Naive thymus-derived CD8-positive, alpha-beta T cell (primary cell): ENCODE measurements at regions not wholly inside any gene's neighbourhood (a gene's known extent, or its start where the extent isn't known, plus 50 kb on each side); places are given as distances from the start of the nearest gene placed in this dataset.

Experiments used
- ATAC-seq, 2 donors: fragments of 150-1000 bp; cut with Tn5 transposase in 1 of 2; sonication (Bioruptor Pico), chemical (Tn5 transposase) in 1 of 2; 1 replicate in 1 of 2; 2 replicates in 1 of 2; pipeline ENCODE4 v1.10.0; 2021; ENCODE audit warnings: mild to moderate bottlenecking in 2 of 2, moderate library complexity in 2 of 2
- POLR2A ChIA-PET: fragments of 350-600 bp; sonication (Branson Sonifier 250); formaldehyde crosslinking; loops from one replicate; lab custom pipeline; 2021; ENCODE audit warnings: antibody characterized with exemption; lab: Charles Lee
- DNase-seq, 10 donors: peaks; one replicate each; pipeline versions ENCODE4 v3.0.0 to v3.0.0-alpha.2; 2020 to 2022
- H3K27ac Mint-ChIP-seq, 10 donors: one replicate each; pipeline ENCODE4 v1.8.0; 2020 to 2022; ENCODE audit warnings: mild to moderate bottlenecking in 10 of 10, mixed read lengths in 10 of 10, moderate library complexity in 4 of 10, inconsistent platforms in 1 of 10
- H3K27me3 Mint-ChIP-seq, 5 donors: one replicate each; pipeline ENCODE4 v1.8.0; 2021 to 2022; ENCODE audit warnings: mixed read lengths in 5 of 5
- H3K36me3 Mint-ChIP-seq, 3 donors: one replicate each; pipeline ENCODE4 v1.8.0; 2020 to 2022; ENCODE audit warnings: mixed read lengths in 3 of 3, mild to moderate bottlenecking in 2 of 3, inconsistent platforms in 1 of 3
- H3K4me1 Mint-ChIP-seq, 4 donors: one replicate each; pipeline ENCODE4 v1.8.0; 2021 to 2022; ENCODE audit warnings: mixed read lengths in 4 of 4
- H3K4me3 Mint-ChIP-seq, 10 donors: one replicate each; pipeline ENCODE4 v1.8.0; 2020 to 2022; ENCODE audit warnings: mild to moderate bottlenecking in 10 of 10, mixed read lengths in 10 of 10, moderate library complexity in 6 of 10, inconsistent platforms in 1 of 10
- H3K9me3 Mint-ChIP-seq, 9 donors: one replicate each; pipeline ENCODE4 v1.8.0; 2020 to 2022; ENCODE audit warnings: mixed read lengths in 9 of 9, mild to moderate bottlenecking in 3 of 9, inconsistent platforms in 1 of 9, moderate library complexity in 1 of 9

- no peak for ATAC-seq
- Mint-ChIP-seq H3K36me3 (peaks cover 0 to 4% (median 0%) of the 10 kb centered on the region in 3 donors), H3K27ac (no peak overlapping the region), H3K4me1 (peaks cover 4 to 11% (median 9%) of the 10 kb centered on the region in 4 donors), H3K27me3 (no peaks in the 10 kb centered on the region), H3K4me3 (no peak overlapping the region), H3K9me3 (peaks cover 0 to 2% (median 0%) of the 10 kb centered on the region in 9 donors)
- DNase-seq, result no peak
- POLR2A ChIA-PET, result no interaction called here
Measured at GRCh38 chrX:39247536-39247935, 446.3 kb downstream of the MID1IP1 start.

GRCh38 chrX:39248330-39248729 lies 447.1 kb downstream of the MID1IP1 start:
- DNase-seq (no peak), ATAC-seq (no peak)
- no peak overlapping the region for H3K27ac Mint-ChIP-seq
- POLR2A ChIA-PET, result no interaction called here
- H3K9me3 Mint-ChIP-seq, result peaks cover 0 to 2% (median 0%) of the 10 kb centered on the region in 9 donors
- no peaks in the 10 kb centered on the region for H3K27me3 Mint-ChIP-seq
- peaks cover 0 to 4% (median 0%) of the 10 kb centered on the region in 3 donors for H3K36me3 Mint-ChIP-seq
- peaks cover 6 to 18% (median 13%) of the 10 kb centered on the region in 4 donors for H3K4me1 Mint-ChIP-seq
- H3K4me3 Mint-ChIP-seq, result no peak overlapping the region

- Mint-ChIP-seq H3K4me1 (peaks cover 6 to 20% (median 13%) of the 10 kb centered on the region in 4 donors), H3K4me3 (no peak overlapping the region)
Measured at GRCh38 chrX:39249999-39250398, 448.7 kb downstream of the MID1IP1 start.

GRCh38 chrX:39251995-39252394 lies 450.7 kb downstream of the MID1IP1 start:
- peaks cover 0 to 4% (median 0%) of the 10 kb centered on the region in 3 donors for H3K36me3 Mint-ChIP-seq
- no peak for ATAC-seq
- H3K4me1 Mint-ChIP-seq, result peaks cover 6 to 20% (median 13%) of the 10 kb centered on the region in 4 donors
- POLR2A ChIA-PET, result no interaction called here
- no peak for DNase-seq
- H3K27me3 Mint-ChIP-seq, result no peaks in the 10 kb centered on the region
- peaks cover 0 to 11% (median 0%) of the 10 kb centered on the region in 9 donors for H3K9me3 Mint-ChIP-seq
- peak overlapping the region in 3 of 10 donors; percentile 21 to 61 (median 53) for H3K27ac Mint-ChIP-seq
- H3K4me3 Mint-ChIP-seq, result peak overlapping the region in 5 of 10 donors; percentile 2 to 39 (median 34)

More at GRCh38 chrX:39249999-39250398, 448.7 kb downstream of the MID1IP1 start:
- no peaks in the 10 kb centered on the region for H3K27me3 Mint-ChIP-seq
- peaks cover 0 to 6% (median 0%) of the 10 kb centered on the region in 9 donors for H3K9me3 Mint-ChIP-seq
- no peak for ATAC-seq
- POLR2A ChIA-PET, result no interaction called here
- peak overlapping the region in 1 of 10 donors; percentile 78 for H3K27ac Mint-ChIP-seq
- peaks cover 0 to 4% (median 0%) of the 10 kb centered on the region in 3 donors for H3K36me3 Mint-ChIP-seq
- no peak for DNase-seq

- H3K9me3 Mint-ChIP-seq, result peaks cover 0 to 11% (median 0%) of the 10 kb centered on the region in 9 donors
- H3K27me3 Mint-ChIP-seq, result no peaks in the 10 kb centered on the region
- DNase-seq (no peak), ATAC-seq (no peak)
- POLR2A ChIA-PET, result no interaction called here
- peaks cover 0 to 4% (median 0%) of the 10 kb centered on the region in 3 donors for H3K36me3 Mint-ChIP-seq
- H3K4me3 Mint-ChIP-seq, result no peak overlapping the region
- H3K27ac Mint-ChIP-seq, result peak overlapping the region in 2 of 10 donors; percentile 57 to 58
- H3K4me1 Mint-ChIP-seq, result peaks cover 6 to 20% (median 13%) of the 10 kb centered on the region in 4 donors
Measured at GRCh38 chrX:39253551-39253950, 452.3 kb downstream of the MID1IP1 start.

- POLR2A ChIA-PET, result no interaction called here
Measured at GRCh38 chrX:39258331-39258730, 457.1 kb downstream of the MID1IP1 start.

GRCh38 chrX:39260965-39261364 lies 459.7 kb downstream of the MID1IP1 start:
- no peak overlapping the region for H3K4me3 Mint-ChIP-seq
- DNase-seq (no peak), ATAC-seq (no peak)
- H3K4me1 Mint-ChIP-seq, result peaks cover 0 to 13% (median 5%) of the 10 kb centered on the region in 4 donors
- H3K27ac Mint-ChIP-seq, result peak overlapping the region in 1 of 10 donors; percentile 62
- POLR2A ChIA-PET, result no interaction called here
- no peaks in the 10 kb centered on the region for H3K27me3 Mint-ChIP-seq
- peaks cover 0 to 1% (median 0%) of the 10 kb centered on the region in 9 donors for H3K9me3 Mint-ChIP-seq
- H3K36me3 Mint-ChIP-seq, result peaks cover 0 to 2% (median 0%) of the 10 kb centered on the region in 3 donors

More at GRCh38 chrX:39258331-39258730, 457.1 kb downstream of the MID1IP1 start:
- Mint-ChIP-seq H3K27me3 (no peaks in the 10 kb centered on the region), H3K27ac (no peak overlapping the region), H3K9me3 (peaks cover 0 to 8% (median 0%) of the 10 kb centered on the region in 9 donors), H3K4me1 (peaks cover 0 to 13% (median 5%) of the 10 kb centered on the region in 4 donors), H3K36me3 (no peaks in the 10 kb centered on the region), H3K4me3 (no peak overlapping the region)
- no peak for DNase-seq
- no peak for ATAC-seq

GRCh38 chrX:39261446-39262147 lies 460.3 kb downstream of the MID1IP1 start:
- POLR2A ChIA-PET, result no interaction called here

GRCh38 chrX:39262641-39263040 lies 461.4 kb downstream of the MID1IP1 start:
- peaks cover 0 to 4% (median 0%) of the 10 kb centered on the region in 3 donors for H3K36me3 Mint-ChIP-seq
- peaks cover 0 to 13% (median 5%) of the 10 kb centered on the region in 4 donors for H3K4me1 Mint-ChIP-seq
- no peaks in the 10 kb centered on the region for H3K27me3 Mint-ChIP-seq
- DNase-seq (no peak), ATAC-seq (no peak)
- H3K4me3 Mint-ChIP-seq, result no peak overlapping the region
- POLR2A ChIA-PET, result no interaction called here
- H3K9me3 Mint-ChIP-seq, result peaks cover 0 to 1% (median 0%) of the 10 kb centered on the region in 9 donors
- peak overlapping the region in 2 of 10 donors; percentile 14 to 27 for H3K27ac Mint-ChIP-seq

More at GRCh38 chrX:39261446-39262147, 460.3 kb downstream of the MID1IP1 start:
- Mint-ChIP-seq H3K9me3 (peaks cover 0 to 1% (median 0%) of the 10 kb centered on the region in 9 donors), H3K4me3 (no peak overlapping the region), H3K36me3 (peaks cover 0 to 4% (median 0%) of the 10 kb centered on the region in 3 donors), H3K27me3 (no peaks in the 10 kb centered on the region), H3K4me1 (peaks cover 0 to 13% (median 5%) of the 10 kb centered on the region in 4 donors), H3K27ac (peak overlapping the region in 1 of 10 donors; percentile 62)
- ATAC-seq (peak in 1 of 2 donors; percentile 40), DNase-seq (peak in 6 of 10 donors; percentile 14 to 39 (median 28))

- POLR2A ChIA-PET, result no interaction called here
- H3K27ac Mint-ChIP-seq, result peak overlapping the region in 3 of 10 donors; percentile 7 to 57 (median 55)
- H3K4me1 Mint-ChIP-seq, result peaks cover 3 to 13% (median 9%) of the 10 kb centered on the region in 4 donors
- H3K9me3 Mint-ChIP-seq, result peaks cover 0 to 1% (median 0%) of the 10 kb centered on the region in 9 donors
- H3K4me3 Mint-ChIP-seq, result no peak overlapping the region
- ATAC-seq (no peak), DNase-seq (no peak)
- no peaks in the 10 kb centered on the region for H3K27me3 Mint-ChIP-seq
- H3K36me3 Mint-ChIP-seq, result peaks cover 0 to 4% (median 0%) of the 10 kb centered on the region in 3 donors
Measured at GRCh38 chrX:39264023-39264422, 462.8 kb downstream of the MID1IP1 start.

- peaks cover 0 to 4% (median 0%) of the 10 kb centered on the region in 3 donors for H3K36me3 Mint-ChIP-seq
- ATAC-seq (no peak), DNase-seq (no peak)
- POLR2A ChIA-PET, result interaction anchor here (0.6 kb wide), 1 partner anchor 60 kb away, joined by 3 read pairs; no protein-coding TSS in a partner anchor
- H3K4me3 Mint-ChIP-seq, result no peak overlapping the region
- H3K9me3 Mint-ChIP-seq, result peaks cover 0 to 7% (median 0%) of the 10 kb centered on the region in 9 donors
- no peaks in the 10 kb centered on the region for H3K27me3 Mint-ChIP-seq
- H3K27ac Mint-ChIP-seq, result peak overlapping the region in 1 of 10 donors; percentile 37
- H3K4me1 Mint-ChIP-seq, result peaks cover 3 to 9% (median 6%) of the 10 kb centered on the region in 4 donors
Measured at GRCh38 chrX:39267176-39267575, 465.9 kb downstream of the MID1IP1 start.

- ATAC-seq (no peak), DNase-seq (no peak)
- Mint-ChIP-seq H3K27ac (peak overlapping the region in 1 of 10 donors; percentile 56), H3K9me3 (peaks cover 0 to 7% (median 0%) of the 10 kb centered on the region in 9 donors), H3K36me3 (peaks cover 0 to 4% (median 0%) of the 10 kb centered on the region in 3 donors), H3K27me3 (no peaks in the 10 kb centered on the region), H3K4me3 (no peak overlapping the region), H3K4me1 (peaks cover 0 to 5% (median 4%) of the 10 kb centered on the region in 4 donors)
- POLR2A ChIA-PET, result interaction anchor here (0.6 kb wide), 1 partner anchor 43 kb away, joined by 4 read pairs; no protein-coding TSS in a partner anchor
Measured at GRCh38 chrX:39268207-39268606, 466.9 kb downstream of the MID1IP1 start.
